ENCODE measurements at regions not wholly inside any gene's neighbourhood (a gene's known extent, or its start where the extent isn't known, plus 50 kb on each side); places are given as distances from the start of the nearest gene placed in this dataset.
A peak's percentile ranks its signal among the peaks of the same experiment; 100 is the strongest.

GRCh38 chr12:107446476-107446875, 239.1 kb upstream of the PWP1 start:
- Histone ChIP-seq H3K27ac (replicated peaks) (no peak overlapping the region), H3K4me3 (replicated peaks; ENCODE audit: insufficient read depth, low read length) (no peak overlapping the region), H3K27me3 (ENCODE audit: insufficient read depth, poor library complexity, severe bottlenecking) (no peaks in the 10 kb centered on the region)
- TF ChIP-seq SPI1 (IDR thresholded peaks at IDR 0.05; ENCODE audit: borderline replicate concordance, low read depth) (no peak), CTCF (IDR thresholded peaks at IDR 0.05; ENCODE audit: insufficient read depth, low read length) (no peak), POLR2AphosphoS5 (IDR thresholded peaks at IDR 0.05; ENCODE audit: low read depth) (no peak), GABPA (IDR thresholded peaks at IDR 0.05; ENCODE audit: low read depth) (no peak), REST (IDR thresholded peaks at IDR 0.05; ENCODE audit: insufficient replicate concordance, low read depth) (no peak)
- DNase-seq (ENCODE audit: low read depth in 1 of 2, low spot score in 1 of 2): no peak

- H3K27me3 ChIP-seq (ENCODE audit: insufficient read depth, poor library complexity, severe bottlenecking): no peaks in the 10 kb centered on the region
- no peak for DNase-seq (ENCODE audit: low read depth in 1 of 2, low spot score in 1 of 2)
Observed at GRCh38 chr12:107447336-107447735, 238.3 kb upstream of the PWP1 start.

GRCh38 chr12:107448198-107448597, 237.4 kb upstream of the PWP1 start:
- peak; percentile 7 for TF ChIP-seq CTCF (IDR thresholded peaks at IDR 0.05; ENCODE audit: insufficient read depth, low read length)
- TF ChIP-seq GABPA (IDR thresholded peaks at IDR 0.05; ENCODE audit: low read depth): no peak
- DNase-seq (ENCODE audit: low read depth in 1 of 2, low spot score in 1 of 2): no peak
- Histone ChIP-seq H3K27me3 (ENCODE audit: insufficient read depth, poor library complexity, severe bottlenecking) (no peaks in the 10 kb centered on the region), H3K4me3 (replicated peaks; ENCODE audit: insufficient read depth, low read length) (no peak overlapping the region), H3K27ac (replicated peaks) (no peak overlapping the region)

More at GRCh38 chr12:107447336-107447735, 238.3 kb upstream of the PWP1 start:
- no peak overlapping the region for H3K27ac ChIP-seq (replicated peaks)
- TF ChIP-seq POLR2AphosphoS5 (IDR thresholded peaks at IDR 0.05; ENCODE audit: low read depth) (no peak), REST (IDR thresholded peaks at IDR 0.05; ENCODE audit: insufficient replicate concordance, low read depth) (no peak), SPI1 (IDR thresholded peaks at IDR 0.05; ENCODE audit: borderline replicate concordance, low read depth) (no peak), CTCF (IDR thresholded peaks at IDR 0.05; ENCODE audit: insufficient read depth, low read length) (no peak), GABPA (IDR thresholded peaks at IDR 0.05; ENCODE audit: low read depth) (no peak)
- no peak overlapping the region for H3K4me3 ChIP-seq (replicated peaks; ENCODE audit: insufficient read depth, low read length)

- no peak for TF ChIP-seq POLR2AphosphoS5 (IDR thresholded peaks at IDR 0.05; ENCODE audit: low read depth)
- TF ChIP-seq REST (IDR thresholded peaks at IDR 0.05; ENCODE audit: insufficient replicate concordance, low read depth): no peak
- no peak for TF ChIP-seq GABPA (IDR thresholded peaks at IDR 0.05; ENCODE audit: low read depth)
- no peak for TF ChIP-seq CTCF (IDR thresholded peaks at IDR 0.05; ENCODE audit: insufficient read depth, low read length)
- no peak for TF ChIP-seq SPI1 (IDR thresholded peaks at IDR 0.05; ENCODE audit: borderline replicate concordance, low read depth)
- no peaks in the 10 kb centered on the region for H3K27me3 ChIP-seq (ENCODE audit: insufficient read depth, poor library complexity, severe bottlenecking)
- H3K4me3 ChIP-seq (replicated peaks; ENCODE audit: insufficient read depth, low read length): no peak overlapping the region
- no peak overlapping the region for H3K27ac ChIP-seq (replicated peaks)
- DNase-seq (ENCODE audit: low read depth in 1 of 2, low spot score in 1 of 2): no peak
Observed at GRCh38 chr12:107449891-107450290, 235.7 kb upstream of the PWP1 start.

Data from HL-60 (cell line).